ENCODE measurements at regions not wholly inside any gene's neighbourhood (a gene's known extent, or its start where the extent isn't known, plus 50 kb on each side); places are given as distances from the start of the nearest gene placed in this dataset.

- intact Hi-C loops (cut with DNase I): no loop called here
- no peaks in the 10 kb centered on the region for H3K4me1 ChIP-seq (ENCODE audit: control insufficient read depth in 2 of 3, insufficient read depth in 2 of 3, low read depth in 1 of 3, low read length in 3 of 3)
- FAIRE-seq (no peak), DNase-seq (no peak)
- no peaks in the 10 kb centered on the region for H3K9me3 ChIP-seq (ENCODE audit: control insufficient read depth in 2 of 3, insufficient read depth in 1 of 3, low read length in 3 of 3)
- no peaks in the 10 kb centered on the region for H3K27me3 ChIP-seq (ENCODE audit: control insufficient read depth, insufficient read depth, low read length)
- no peak overlapping the region for H3K9ac ChIP-seq (ENCODE audit: low read length in 3 of 3)
- H3K36me3 ChIP-seq (ENCODE audit: control insufficient read depth in 2 of 3, insufficient read depth in 3 of 3, low read length in 3 of 3): no peaks in the 10 kb centered on the region
- no peak overlapping the region for H3K27ac ChIP-seq (ENCODE audit: low read depth in 2 of 2, low read length in 2 of 2)
- TF ChIP-seq CTCF (IDR thresholded peaks at IDR 0.05; ENCODE audit: borderline replicate concordance, extremely low read depth, insufficient read depth): no peak
- H3K4me3 ChIP-seq (ENCODE audit: low read length in 3 of 3): no peak overlapping the region
Observed at GRCh38 chr14:96944297-96944696, 147.1 kb downstream of the VRK1 start.

- no peak for DNase-seq
- Histone ChIP-seq H3K27ac (ENCODE audit: low read depth in 2 of 2, low read length in 2 of 2) (no peak overlapping the region), H3K9me3 (ENCODE audit: control insufficient read depth in 2 of 3, insufficient read depth in 1 of 3, low read length in 3 of 3) (no peaks in the 10 kb centered on the region), H3K4me3 (ENCODE audit: low read length in 3 of 3) (no peak overlapping the region), H3K4me1 (ENCODE audit: control insufficient read depth in 2 of 3, insufficient read depth in 2 of 3, low read depth in 1 of 3, low read length in 3 of 3) (no peaks in the 10 kb centered on the region), H3K36me3 (ENCODE audit: control insufficient read depth in 2 of 3, insufficient read depth in 3 of 3, low read length in 3 of 3) (no peaks in the 10 kb centered on the region), H3K9ac (ENCODE audit: low read length in 3 of 3) (no peak overlapping the region), H3K27me3 (ENCODE audit: control insufficient read depth, insufficient read depth, low read length) (no peaks in the 10 kb centered on the region)
- no peak for FAIRE-seq
- intact Hi-C loops (cut with DNase I): no loop called here
- no peak for TF ChIP-seq CTCF (IDR thresholded peaks at IDR 0.05; ENCODE audit: borderline replicate concordance, extremely low read depth, insufficient read depth)
Observed at GRCh38 chr14:96945721-96946120, 148.5 kb downstream of the VRK1 start.

GRCh38 chr14:96949594-96949993, 152.4 kb downstream of the VRK1 start:
- DNase-seq (no peak), FAIRE-seq (no peak)
- Histone ChIP-seq H3K9ac (ENCODE audit: low read length in 3 of 3) (no peak overlapping the region), H3K27ac (ENCODE audit: low read depth in 2 of 2, low read length in 2 of 2) (no peak overlapping the region), H3K36me3 (ENCODE audit: control insufficient read depth in 2 of 3, insufficient read depth in 3 of 3, low read length in 3 of 3) (no peaks in the 10 kb centered on the region), H3K4me1 (ENCODE audit: control insufficient read depth in 2 of 3, insufficient read depth in 2 of 3, low read depth in 1 of 3, low read length in 3 of 3) (no peaks in the 10 kb centered on the region), H3K9me3 (ENCODE audit: control insufficient read depth in 2 of 3, insufficient read depth in 1 of 3, low read length in 3 of 3) (no peaks in the 10 kb centered on the region), H3K27me3 (ENCODE audit: control insufficient read depth, insufficient read depth, low read length) (no peaks in the 10 kb centered on the region), H3K4me3 (ENCODE audit: low read length in 3 of 3) (no peak overlapping the region)
- intact Hi-C loops (cut with DNase I): no loop called here
- TF ChIP-seq CTCF (IDR thresholded peaks at IDR 0.05; ENCODE audit: borderline replicate concordance, extremely low read depth, insufficient read depth): no peak

- Histone ChIP-seq H3K4me3 (ENCODE audit: low read length in 3 of 3) (no peak overlapping the region), H3K36me3 (ENCODE audit: control insufficient read depth in 2 of 3, insufficient read depth in 3 of 3, low read length in 3 of 3) (no peaks in the 10 kb centered on the region), H3K9me3 (ENCODE audit: control insufficient read depth in 2 of 3, insufficient read depth in 1 of 3, low read length in 3 of 3) (no peaks in the 10 kb centered on the region), H3K27me3 (ENCODE audit: control insufficient read depth, insufficient read depth, low read length) (no peaks in the 10 kb centered on the region), H3K9ac (ENCODE audit: low read length in 3 of 3) (no peak overlapping the region), H3K4me1 (ENCODE audit: control insufficient read depth in 2 of 3, insufficient read depth in 2 of 3, low read depth in 1 of 3, low read length in 3 of 3) (no peaks in the 10 kb centered on the region), H3K27ac (ENCODE audit: low read depth in 2 of 2, low read length in 2 of 2) (no peak overlapping the region)
- DNase-seq (no peak), FAIRE-seq (no peak)
- intact Hi-C loops (cut with DNase I): no loop called here
- no peak for TF ChIP-seq CTCF (IDR thresholded peaks at IDR 0.05; ENCODE audit: borderline replicate concordance, extremely low read depth, insufficient read depth)
Observed at GRCh38 chr14:96951511-96951910, 154.3 kb downstream of the VRK1 start.

Measured in kidney (tissue), 13 donors.